HG02884 (cell line): ENCODE measurements at regions not wholly inside any gene's neighbourhood (a gene's known extent, or its start where the extent isn't known, plus 50 kb on each side); places are given as distances from the start of the nearest gene placed in this dataset.
"Not testable (repeated sequence)": the region's sequence is repeated elsewhere in the genome, so short reads cannot be mapped to it uniquely, and the experiment has no call there.

Experiments used
- ATAC-seq: cut with Tn5 transposase; IDR thresholded peaks from one replicate; pipeline ENCODE4 v1.9.1; 2021; ENCODE audit warnings: mild to moderate bottlenecking, moderate library complexity; ENCODE audit not compliant: unreplicated experiment

DNA sequence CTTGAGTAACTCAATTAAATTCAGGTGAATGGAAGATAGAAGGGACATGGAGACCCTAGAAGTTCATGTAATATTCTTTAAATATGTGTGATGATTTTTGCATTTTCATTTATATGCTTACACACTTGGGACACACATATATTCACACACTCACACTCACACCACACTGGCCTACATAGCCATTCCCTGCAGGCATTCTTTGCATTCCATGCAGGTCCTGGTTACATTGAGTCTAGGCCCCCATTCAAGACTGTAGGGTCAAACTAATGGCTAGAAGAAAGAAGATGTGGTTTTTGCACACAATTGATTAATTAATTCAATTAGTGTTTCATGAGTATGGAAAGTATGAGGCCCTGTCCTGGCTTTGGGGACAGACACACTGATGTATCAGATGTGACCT lies 249.4 kb downstream of the HNMT start:
- ATAC-seq = no peak

DNA sequence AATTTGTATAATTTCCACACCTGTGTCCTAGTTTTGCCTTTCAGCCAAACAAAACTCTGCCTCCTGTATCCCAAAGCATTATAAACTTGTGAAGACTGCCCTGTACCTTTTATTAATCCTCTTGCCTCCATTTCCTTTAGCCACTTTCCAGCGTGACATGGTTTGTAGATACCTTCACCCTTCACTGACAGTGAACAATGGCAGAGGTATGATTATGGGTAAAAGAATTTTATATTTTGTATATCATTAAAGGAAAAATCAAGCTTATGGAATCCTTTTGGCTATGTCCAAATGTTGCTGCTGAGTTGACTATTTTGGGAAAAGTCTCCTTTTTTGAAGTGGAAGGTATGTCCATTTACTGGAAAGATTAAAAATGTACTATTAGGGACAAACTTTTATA lies 251.7 kb downstream of the HNMT start:
- no peak for ATAC-seq

DNA sequence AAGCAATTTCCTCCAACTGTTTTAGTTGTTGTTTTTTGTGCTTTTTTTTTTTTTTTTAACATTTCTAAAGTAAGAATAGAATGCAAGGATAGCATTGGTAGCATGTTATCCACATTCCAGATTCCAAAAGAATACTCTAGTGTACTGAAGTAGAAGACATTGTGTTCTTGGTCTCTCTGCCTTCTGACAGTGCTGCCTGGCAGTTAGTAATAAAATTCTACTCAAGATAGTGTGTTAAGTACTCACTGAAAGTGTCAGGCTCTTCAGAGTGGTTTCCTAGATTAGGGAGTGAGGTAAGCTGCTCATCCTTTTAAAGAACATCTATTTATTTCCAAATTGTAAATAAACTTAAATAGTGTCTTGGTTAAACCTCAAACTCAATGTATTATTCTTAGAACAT lies 253.7 kb downstream of the HNMT start:
- ATAC-seq = no peak

DNA sequence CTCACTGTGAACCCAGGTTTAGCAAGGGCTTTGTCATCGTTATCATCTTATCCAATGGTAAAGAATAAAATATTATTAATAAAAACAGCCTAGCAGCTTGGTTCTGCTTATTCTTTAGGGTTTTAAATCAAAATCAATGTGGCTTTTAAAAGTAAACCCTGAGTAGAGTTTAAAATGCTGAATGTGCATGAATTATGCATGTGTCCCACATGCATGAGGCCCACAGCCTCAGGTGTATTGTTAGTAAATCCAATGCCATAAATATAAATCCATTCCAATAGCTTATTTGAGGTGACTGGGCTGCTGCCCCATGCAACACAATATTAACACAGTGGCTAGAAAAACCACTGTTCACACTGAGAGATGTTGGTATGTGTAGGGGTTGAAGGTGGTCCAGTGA lies 254.1 kb downstream of the HNMT start:
- ATAC-seq = no peak

DNA sequence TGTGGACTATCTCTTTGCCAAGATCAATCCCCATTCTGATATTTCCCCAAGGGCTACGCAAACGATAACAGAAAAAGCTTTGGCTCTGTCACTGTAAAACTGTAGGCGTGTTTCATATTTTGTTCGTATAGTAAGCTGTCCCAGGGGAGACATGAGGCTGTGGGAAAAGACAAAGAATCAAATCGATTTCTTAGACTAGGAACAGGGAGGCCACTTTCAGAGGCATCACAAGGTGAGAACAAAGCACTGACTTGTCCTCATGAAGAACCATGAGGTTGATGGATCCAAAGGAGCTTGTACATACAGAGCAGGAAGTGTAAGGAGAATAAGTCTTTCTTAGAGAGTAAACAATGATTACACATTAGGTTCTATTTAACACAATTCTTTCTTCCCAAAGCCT lies 255.7 kb downstream of the HNMT start:
- ATAC-seq = no peak

DNA sequence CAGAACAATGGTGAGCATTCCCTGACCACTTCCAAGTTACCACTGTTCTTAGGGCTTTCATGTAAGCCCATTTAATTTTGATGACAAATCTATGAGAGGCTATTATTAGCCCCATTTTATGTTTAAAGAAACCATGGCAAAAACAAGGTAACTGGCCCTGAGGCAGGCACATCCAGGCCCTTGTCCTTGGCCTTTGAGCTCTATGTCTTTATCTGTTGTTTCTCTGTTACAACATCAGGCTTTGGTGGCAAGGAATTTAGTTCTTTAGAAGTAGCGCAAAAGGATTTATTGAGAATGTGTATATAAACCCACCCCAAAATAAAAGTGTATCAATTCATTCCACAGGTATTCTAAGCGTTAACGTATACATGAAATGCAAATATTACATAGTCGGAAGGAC lies 257.1 kb downstream of the HNMT start:
- no peak for ATAC-seq

DNA sequence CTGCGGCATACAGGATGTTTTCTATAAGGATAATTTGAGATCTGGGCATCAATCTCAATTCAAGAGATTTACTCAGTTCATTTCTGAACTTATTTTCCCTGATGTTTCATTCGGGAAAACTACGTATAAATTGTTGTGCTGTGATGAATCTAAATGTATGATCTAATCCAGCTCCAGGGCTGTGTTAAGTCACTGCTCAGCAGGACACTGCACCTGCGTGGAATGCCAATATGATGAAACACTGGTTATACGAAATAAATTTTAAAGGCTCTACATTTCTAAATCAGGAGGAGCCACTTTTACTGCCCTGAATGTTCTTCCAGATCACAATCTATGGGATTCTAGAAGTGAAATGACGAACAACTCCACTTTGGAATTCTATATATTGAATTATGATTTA lies 259.0 kb downstream of the HNMT start:
- no peak for ATAC-seq

DNA sequence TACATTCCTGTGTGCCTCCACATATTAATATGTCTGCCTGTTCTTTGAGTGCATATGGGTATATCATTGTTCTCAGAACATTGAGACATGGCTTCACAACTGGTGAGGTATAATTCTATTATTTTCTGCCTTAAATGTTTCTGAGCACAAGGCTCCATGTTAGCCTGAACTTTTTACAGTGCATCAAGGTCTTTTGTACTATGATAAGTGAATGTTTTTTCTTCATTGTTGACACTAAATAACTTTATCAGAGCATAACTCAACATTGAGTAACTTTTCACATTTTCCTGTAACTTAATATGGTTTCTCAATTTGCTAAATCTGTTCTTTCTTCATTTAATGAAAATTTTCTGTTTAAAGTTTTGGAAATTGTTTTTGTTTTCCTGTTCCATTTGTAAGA lies 262.9 kb downstream of the HNMT start:
- ATAC-seq = no peak

DNA sequence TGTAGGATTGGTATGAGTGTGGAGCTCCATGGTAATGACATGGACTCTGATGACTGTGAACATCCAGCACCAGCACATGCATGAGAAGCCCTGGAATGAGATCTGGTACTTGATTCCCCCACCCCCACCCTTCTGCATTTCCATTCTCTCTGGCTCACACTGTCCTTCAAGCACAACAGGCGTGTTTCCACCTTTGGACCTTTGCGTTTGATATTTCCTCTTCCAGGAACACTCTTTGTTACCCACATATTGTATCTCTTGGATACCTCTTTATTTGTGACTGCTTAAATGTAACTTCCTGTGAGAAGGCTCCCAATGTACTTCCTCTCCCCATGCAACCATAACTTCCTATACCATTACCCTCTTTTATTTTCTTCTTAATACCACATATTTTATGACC lies 263.8 kb downstream of the HNMT start:
- ATAC-seq = no peak

DNA sequence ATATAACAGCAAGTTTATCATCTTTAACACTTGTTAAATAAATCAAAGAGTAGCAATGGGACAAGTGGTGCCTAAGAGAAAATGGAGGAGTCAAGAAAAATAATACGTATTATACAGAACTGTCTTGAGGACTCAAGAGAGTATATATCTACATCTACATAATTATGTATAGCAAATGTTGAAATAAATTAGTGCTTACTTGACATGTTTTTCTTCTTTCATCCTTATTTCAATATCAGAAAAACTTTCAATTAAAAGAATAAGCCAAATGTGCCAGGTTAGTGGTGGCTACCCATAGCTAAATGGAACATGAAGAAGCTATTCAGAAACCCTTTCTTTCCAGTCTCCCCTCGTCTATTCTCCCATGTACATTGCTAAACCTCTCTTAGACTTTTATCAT lies 267.3 kb upstream of the SPOPL start:
- no peak for ATAC-seq

DNA sequence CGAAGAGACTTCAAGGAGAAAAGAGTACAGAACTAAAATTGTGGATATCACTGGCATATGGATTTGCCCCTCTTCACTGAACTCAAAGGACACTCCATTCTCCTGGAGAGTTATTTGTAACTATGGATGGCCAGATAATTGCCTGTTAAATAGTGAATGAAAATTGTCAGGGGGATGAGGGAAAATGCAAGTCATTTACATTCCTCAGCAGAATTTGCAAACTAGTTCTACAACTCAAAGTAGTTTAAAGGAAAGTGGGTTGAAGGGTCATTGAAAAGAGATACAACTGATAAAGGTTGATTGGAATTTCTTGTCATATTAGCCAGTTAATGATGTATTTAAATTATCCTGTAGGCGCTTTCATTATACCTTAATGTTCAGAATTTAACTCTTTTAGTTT lies 266.5 kb upstream of the SPOPL start:
- ATAC-seq = no peak

DNA sequence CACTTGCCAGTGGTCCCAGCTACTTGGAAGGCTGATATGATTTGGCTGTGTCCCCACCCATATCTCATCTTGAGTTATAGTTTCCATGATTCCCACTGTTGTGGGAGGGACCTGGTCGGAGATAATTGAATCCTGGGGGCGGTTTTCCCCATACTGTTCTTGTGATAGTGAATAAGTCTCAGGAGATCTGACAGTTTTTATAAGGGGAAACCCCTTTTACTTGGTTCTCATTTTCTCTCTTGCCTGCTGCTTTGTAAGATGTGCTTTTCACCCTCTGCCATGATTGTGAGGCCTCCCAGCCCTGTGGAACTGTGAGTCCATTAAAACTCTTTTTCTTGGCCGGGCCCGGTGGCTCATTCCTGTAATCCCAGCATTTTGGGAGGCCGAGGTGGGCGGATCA lies 265.4 kb upstream of the SPOPL start:
- ATAC-seq = no peak

DNA sequence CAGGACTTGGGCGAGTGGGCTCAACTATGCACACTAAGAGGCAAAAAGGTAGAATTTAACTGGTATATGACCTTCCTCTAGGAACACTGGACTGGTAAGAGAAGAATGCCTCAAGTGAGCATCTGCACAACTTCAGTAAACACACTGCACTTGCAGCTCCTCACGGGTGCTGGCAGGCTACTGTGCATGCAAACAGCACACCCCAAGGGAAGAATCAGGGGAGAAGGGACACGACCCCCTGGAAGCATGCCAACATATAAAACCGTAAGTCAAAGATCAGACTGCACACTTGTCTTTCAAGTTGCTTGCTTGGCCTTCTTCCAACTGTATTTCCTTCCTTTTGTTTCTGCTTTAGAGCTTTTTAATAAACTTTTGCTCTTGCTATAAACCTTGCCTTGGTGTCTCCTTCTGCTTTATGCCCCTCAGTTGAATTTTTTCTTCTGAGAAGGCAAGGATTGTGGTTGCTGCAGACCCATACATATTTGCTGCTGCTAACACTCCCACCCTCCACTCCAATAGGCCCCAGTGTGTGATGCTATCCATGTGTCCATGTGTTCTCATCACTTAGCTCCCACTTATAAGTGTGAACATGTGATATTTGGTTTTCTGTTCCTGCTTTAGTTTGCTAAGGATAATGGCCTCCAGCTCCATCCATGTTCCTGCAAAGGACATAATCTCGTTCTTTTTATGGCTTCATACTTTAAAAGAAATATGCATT lies 263.7 kb upstream of the SPOPL start:
- ATAC-seq = no peak

DNA sequence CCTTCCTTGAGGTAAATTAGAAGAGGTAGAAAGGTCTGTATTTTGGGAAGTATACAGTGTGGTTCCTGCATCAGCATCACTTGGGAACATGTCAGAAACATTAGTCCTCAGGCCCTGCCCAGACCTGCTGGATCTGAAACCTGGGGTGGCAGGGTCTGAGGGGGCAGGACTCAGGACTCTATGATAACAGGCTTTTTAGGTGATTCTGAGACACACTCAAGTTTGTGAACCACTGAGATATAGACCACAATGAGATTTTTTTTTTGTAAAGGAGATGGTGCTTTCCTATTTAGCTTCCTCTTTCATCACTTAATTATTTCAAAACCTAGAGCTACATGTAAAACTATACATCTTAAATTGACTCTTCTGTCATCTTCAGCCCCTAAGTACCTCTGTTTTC lies 262.7 kb upstream of the SPOPL start:
- peak; percentile 47 for ATAC-seq

DNA sequence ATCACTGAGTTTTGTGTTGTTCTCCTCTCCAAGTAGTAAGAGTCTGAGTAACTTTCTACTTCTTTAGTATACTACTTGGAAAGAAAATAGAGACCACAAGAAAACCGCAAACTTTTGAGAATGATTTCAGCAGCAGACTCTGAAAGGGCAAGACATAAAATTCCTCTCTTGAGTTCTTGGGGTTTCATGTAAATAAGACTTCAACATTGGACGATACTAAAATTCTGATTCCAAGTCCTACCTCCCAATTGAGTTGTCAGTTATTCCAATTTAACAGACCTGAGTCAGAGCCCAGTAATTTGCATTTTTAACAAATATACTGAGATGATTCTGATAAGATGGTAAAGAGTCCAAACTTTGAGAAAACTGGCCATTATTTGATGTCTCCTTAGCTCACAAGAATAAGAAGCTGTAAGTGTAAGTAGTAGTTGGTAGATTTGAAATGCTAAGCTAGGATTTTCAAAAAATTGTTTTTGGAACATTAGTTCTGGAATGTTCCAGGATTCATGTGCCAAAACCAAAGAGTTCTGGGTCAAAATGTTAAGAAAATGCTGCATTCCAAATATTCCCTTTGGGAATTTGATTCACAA lies 261.6 kb upstream of the SPOPL start:
- no peak for ATAC-seq

DNA sequence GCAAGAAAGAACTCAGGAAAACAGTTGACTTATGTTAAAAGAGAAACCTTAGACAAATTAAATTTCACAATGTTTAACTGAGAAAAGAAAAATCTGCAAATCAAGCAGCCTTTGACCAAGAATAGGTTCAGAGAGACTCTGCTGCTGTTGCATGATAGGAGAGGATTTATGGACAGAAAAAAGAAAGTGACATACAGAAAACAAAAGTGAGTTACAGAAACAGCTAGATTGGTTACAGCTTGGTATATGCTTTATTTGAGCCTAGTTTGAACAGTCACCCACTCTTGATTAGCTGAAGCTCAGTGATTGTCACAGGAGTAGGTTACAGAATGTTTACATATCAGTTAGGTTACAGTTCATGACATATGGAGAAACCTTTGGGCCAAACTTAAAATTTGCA lies 258.2 kb upstream of the SPOPL start:
- ATAC-seq = no peak

DNA sequence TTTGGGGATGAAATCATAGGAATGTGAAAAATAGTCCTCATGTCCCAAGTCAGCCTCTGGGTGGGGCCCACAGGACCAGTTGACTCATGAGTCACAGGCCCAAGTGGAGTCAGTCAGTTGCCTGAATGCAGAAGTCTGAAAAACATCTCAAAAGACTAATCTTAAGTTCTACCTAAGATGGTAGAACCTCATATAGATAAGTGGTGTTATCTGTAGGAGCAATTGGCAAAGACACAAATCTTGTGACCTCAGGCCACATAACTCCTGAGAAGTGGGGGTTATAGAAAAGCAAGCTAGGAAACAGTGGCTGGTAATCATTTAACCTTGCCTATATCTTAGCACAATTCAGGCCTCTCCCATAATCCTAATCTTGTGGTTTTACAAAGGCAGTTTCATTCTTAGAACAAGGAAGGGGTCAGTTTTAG lies 257.1 kb upstream of the SPOPL start:
- ATAC-seq = no peak

DNA sequence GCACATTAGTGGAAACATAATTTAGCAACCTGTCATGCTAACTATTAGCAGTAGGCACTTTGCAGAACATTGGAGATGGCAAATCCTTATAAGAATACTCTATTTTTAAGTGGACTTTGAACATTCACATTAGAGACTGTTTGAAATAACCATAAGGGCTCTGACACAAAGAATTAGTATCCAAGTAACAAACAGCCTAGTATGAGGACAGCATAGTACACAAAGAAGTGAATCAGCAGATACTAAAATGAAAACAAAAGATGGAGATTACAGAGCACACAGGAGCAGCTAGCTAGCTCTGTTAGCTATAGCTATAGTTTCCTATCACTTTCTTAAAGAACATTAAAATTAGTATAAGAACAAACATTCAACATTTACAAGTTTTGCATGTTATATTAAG lies 256.3 kb upstream of the SPOPL start:
- ATAC-seq = no peak

DNA sequence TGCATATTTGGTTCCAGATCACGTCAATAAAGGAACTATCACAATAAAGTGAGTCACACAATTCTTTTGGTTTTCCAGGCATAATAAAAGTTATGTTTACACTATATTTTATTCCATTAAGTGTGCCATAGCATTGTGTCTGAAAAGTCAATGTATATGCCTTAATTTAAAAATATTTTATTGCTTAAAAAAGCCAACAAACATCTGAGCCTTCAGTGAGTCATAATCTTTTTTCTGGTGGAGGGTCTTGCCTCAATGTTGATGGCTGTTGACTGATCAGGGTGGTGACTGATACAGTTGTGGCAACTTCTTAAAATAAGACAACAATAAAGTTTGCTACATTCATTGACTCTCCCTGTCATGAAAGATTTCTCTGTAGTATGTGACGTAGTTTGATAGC lies 254.3 kb upstream of the SPOPL start:
- ATAC-seq = no peak

DNA sequence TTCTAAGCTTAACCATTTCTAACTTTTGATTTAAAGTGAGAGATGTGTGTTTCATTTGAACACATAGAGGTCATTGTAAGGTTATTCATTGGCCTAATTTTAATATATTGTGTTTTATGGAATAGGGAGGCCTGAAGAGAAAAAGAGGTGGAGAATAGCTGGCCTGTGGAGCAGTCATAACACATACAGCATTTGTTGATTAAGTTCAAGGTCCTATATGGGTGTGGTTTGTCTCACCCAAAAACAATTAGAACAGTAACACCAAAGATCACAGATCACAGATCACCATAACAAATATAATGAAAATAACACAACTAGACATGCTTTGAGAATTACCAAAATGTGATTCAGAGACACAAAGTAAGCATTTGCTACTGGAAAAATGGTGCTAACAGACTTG lies 252.4 kb upstream of the SPOPL start:
- ATAC-seq = no peak

DNA sequence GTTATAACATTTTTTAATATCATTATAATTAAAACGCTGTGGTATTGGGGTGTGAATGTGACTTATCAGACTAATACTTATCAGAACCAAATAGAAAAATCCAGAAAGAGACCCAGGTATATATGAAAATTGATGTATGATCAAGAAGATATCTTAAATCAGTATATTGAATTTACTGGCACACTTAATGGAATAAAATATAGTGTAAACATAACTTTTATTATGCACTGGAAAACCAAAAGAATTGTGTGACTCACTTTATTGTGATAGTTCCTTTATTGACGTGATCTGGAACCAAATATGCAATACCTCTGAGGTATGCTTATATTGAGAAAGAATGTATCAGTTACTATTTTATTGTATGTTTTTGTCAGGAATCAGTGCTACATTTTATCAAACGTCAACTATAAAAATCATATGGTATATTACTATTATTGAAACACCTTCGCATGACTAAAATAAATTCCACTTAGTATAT lies 250.7 kb upstream of the SPOPL start:
- ATAC-seq = not testable (repeated sequence)

DNA sequence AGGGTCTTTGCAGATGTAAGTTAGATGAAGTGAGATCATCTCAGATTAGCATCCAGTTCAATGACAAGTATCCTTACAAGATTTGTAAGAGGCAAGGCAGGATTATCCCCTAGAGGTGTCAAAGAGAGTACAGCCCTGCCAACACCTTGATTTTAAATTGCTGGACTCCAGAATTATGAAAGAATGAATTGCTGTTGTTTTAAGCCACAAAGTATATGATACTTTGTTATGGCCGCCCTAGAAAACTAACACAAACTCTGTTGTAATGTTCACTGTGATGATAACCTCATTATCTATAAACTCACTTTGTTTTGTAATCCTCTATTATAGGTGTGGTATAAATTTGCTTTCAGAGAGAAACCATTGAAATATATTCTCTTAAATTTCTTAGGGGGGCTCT lies 249.0 kb upstream of the SPOPL start:
- ATAC-seq = no peak

DNA sequence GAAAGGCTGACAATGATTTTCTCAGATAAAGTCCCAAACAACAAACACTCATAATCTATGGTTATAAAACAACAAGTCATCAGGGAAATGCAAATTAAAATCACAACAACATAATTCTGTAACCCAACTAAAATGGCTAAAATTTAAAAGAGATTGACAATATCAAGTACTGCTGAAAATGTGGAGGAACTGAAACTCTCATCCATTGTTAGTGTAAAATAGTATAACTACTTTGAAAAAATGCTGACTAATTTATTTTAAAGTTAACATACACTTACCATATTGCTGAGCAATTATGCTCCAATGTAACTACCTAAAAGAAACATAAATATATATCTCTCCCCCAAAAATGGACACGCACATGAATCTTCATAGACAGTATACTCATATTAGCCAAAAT lies 245.9 kb upstream of the SPOPL start:
- no peak for ATAC-seq
